ENCODE measurements at regions not wholly inside any gene's neighbourhood (a gene's known extent, or its start where the extent isn't known, plus 50 kb on each side); places are given as distances from the start of the nearest gene placed in this dataset.

DNA sequence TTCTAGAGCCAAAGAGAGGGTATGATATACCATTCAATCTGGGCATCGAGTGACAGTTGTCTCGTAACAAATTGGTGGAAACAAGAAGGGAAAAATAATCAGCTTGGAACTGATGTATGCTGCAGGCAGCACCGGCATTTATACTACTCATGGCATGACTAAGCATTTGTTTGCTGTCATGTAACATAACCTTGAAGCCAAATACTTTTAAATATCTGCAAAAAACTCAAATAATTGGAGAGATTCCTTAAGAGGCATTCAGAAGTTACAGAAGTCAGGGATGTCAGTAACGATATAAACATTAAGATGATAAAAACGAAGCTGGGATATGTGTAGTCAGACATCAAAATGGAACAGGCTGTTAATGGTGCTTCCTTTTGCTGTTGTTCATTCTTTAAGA, 157.3 kb upstream of the MMADHC start:
- no peak for ATAC-seq (ENCODE audit: insufficient number of reproducible peaks, low FRiP score, low read depth)
- Histone ChIP-seq H3K27ac (no peak overlapping the region), H3K27me3 (replicated peaks; ENCODE audit: insufficient read depth) (no peaks in the 10 kb centered on the region), H3K4me1 (ENCODE audit: control insufficient read depth in 1 of 2, low read depth in 2 of 2) (no peaks in the 10 kb centered on the region), H3K36me3 (no peaks in the 10 kb centered on the region), H3K4me3 (no peak overlapping the region), H3K9me3 (no peaks in the 10 kb centered on the region)
- no peak for DNase-seq (ENCODE audit: low spot score)
- TF ChIP-seq, protein P1, sequence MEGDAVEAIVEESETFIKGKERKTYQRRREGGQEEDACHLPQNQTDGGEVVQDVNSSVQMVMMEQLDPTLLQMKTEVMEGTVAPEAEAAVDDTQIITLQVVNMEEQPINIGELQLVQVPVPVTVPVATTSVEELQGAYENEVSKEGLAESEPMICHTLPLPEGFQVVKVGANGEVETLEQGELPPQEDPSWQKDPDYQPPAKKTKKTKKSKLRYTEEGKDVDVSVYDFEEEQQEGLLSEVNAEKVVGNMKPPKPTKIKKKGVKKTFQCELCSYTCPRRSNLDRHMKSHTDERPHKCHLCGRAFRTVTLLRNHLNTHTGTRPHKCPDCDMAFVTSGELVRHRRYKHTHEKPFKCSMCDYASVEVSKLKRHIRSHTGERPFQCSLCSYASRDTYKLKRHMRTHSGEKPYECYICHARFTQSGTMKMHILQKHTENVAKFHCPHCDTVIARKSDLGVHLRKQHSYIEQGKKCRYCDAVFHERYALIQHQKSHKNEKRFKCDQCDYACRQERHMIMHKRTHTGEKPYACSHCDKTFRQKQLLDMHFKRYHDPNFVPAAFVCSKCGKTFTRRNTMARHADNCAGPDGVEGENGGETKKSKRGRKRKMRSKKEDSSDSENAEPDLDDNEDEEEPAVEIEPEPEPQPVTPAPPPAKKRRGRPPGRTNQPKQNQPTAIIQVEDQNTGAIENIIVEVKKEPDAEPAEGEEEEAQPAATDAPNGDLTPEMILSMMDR (IDR thresholded peaks at IDR 0.05), result no peak

- H3K4me3 ChIP-seq, result no peak overlapping the region
- TF ChIP-seq, protein P1 (IDR thresholded peaks at IDR 0.05), result no peak
- H3K36me3 ChIP-seq, result no peaks in the 10 kb centered on the region
- no peaks in the 10 kb centered on the region for H3K27me3 ChIP-seq (replicated peaks; ENCODE audit: insufficient read depth)
- no peaks in the 10 kb centered on the region for H3K4me1 ChIP-seq (ENCODE audit: control insufficient read depth in 1 of 2, low read depth in 2 of 2)
- DNase-seq (ENCODE audit: low spot score), result no peak
- no peak overlapping the region for H3K27ac ChIP-seq
- H3K9me3 ChIP-seq, result no peaks in the 10 kb centered on the region
- no peak for ATAC-seq (ENCODE audit: insufficient number of reproducible peaks, low FRiP score, low read depth)
Observed at GRCh38 chr2:149743842-149744448, 156.4 kb upstream of the MMADHC start.

GRCh38 chr2:149741646-149742045, 154.1 kb upstream of the MMADHC start:
- ATAC-seq (ENCODE audit: insufficient number of reproducible peaks, low FRiP score, low read depth) (no peak), DNase-seq (ENCODE audit: low spot score) (no peak)
- Histone ChIP-seq H3K4me3 (no peak overlapping the region), H3K27ac (no peak overlapping the region), H3K9me3 (no peaks in the 10 kb centered on the region), H3K4me1 (ENCODE audit: control insufficient read depth in 1 of 2, low read depth in 2 of 2) (no peaks in the 10 kb centered on the region), H3K27me3 (replicated peaks; ENCODE audit: insufficient read depth) (no peaks in the 10 kb centered on the region), H3K36me3 (no peaks in the 10 kb centered on the region)
- TF ChIP-seq, protein P1 (IDR thresholded peaks at IDR 0.05), result no peak

DNA sequence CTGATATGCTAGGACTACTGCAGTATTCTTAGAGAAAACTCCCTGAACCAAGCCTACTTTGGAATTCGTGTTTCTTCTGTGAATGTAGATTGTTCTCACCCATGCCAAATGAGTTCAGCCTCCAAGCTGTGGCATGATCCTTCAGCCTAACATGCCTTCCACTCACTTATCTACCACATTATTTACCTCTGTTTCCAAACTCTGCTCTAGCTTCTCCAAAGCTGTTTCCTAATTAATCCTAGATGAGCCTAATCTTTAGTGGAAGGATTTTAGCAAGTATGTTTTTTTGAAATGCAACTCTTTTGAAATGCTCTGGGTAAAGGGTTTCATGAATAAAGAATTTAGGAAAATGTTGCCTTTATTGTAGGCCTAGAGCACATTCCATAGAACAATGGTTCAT, 152.9 kb upstream of the MMADHC start:
- no peak overlapping the region for H3K27ac ChIP-seq
- no peak for DNase-seq (ENCODE audit: low spot score)
- H3K36me3 ChIP-seq, result no peaks in the 10 kb centered on the region

GRCh38 chr2:149739883-149740265, 152.3 kb upstream of the MMADHC start:
- TF ChIP-seq, protein P1 (IDR thresholded peaks at IDR 0.05), result no peak
- ATAC-seq (ENCODE audit: insufficient number of reproducible peaks, low FRiP score, low read depth) (no peak), DNase-seq (ENCODE audit: low spot score) (no peak)

More for the DNA sequence above, 152.9 kb upstream of the MMADHC start:
- H3K9me3 ChIP-seq, result no peaks in the 10 kb centered on the region
- TF ChIP-seq, protein P1 (IDR thresholded peaks at IDR 0.05), result no peak
- no peak for ATAC-seq (ENCODE audit: insufficient number of reproducible peaks, low FRiP score, low read depth)
- H3K4me3 ChIP-seq, result no peak overlapping the region
- H3K27me3 ChIP-seq (replicated peaks; ENCODE audit: insufficient read depth), result no peaks in the 10 kb centered on the region
- H3K4me1 ChIP-seq (ENCODE audit: control insufficient read depth in 1 of 2, low read depth in 2 of 2), result peaks cover under 1 to 1% of the 10 kb centered on the region in 2 donors

More at GRCh38 chr2:149739883-149740265, 152.3 kb upstream of the MMADHC start:
- Histone ChIP-seq H3K27ac (no peak overlapping the region), H3K27me3 (replicated peaks; ENCODE audit: insufficient read depth) (no peaks in the 10 kb centered on the region), H3K4me3 (no peak overlapping the region), H3K9me3 (no peaks in the 10 kb centered on the region), H3K4me1 (ENCODE audit: control insufficient read depth in 1 of 2, low read depth in 2 of 2) (peaks cover 5 to 6% of the 10 kb centered on the region in 2 donors), H3K36me3 (no peaks in the 10 kb centered on the region)

Data from thoracic aorta (tissue), 2 donors.